A673 (cell line): ENCODE measurements at regions not wholly inside any gene's neighbourhood (a gene's known extent, or its start where the extent isn't known, plus 50 kb on each side); places are given as distances from the start of the nearest gene placed in this dataset.

ENCODE experiments used
- CTCF ChIP-seq: fragments of 300-800, 200-600 bp; sonication (generic); conservative IDR thresholded peaks from 2 replicates; pipeline ENCODE4 v1.5.1; 2017; ENCODE audit warnings: low read depth, mild to moderate bottlenecking, antibody characterized with exemption, low read length, moderate library complexity, mixed read lengths
- EZH2 ChIP-seq: fragments of 200-600 bp; sonication (generic); IDR thresholded peaks from 2 replicates; pipeline ENCODE4 v1.6.1; 2017; ENCODE audit warnings: borderline replicate concordance, low read depth, mild to moderate bottlenecking, mixed read lengths, antibody characterized with exemption, low read length; ENCODE audit not compliant: poor library complexity, severe bottlenecking

GRCh38 chr2:183459466-183459865, 335.2 kb downstream of the NUP35 start:
- no peak for TF ChIP-seq EZH2
- TF ChIP-seq CTCF = no peak
